ENCODE measurements at regions not wholly inside any gene's neighbourhood (a gene's known extent, or its start where the extent isn't known, plus 50 kb on each side); places are given as distances from the start of the nearest gene placed in this dataset.

DNA sequence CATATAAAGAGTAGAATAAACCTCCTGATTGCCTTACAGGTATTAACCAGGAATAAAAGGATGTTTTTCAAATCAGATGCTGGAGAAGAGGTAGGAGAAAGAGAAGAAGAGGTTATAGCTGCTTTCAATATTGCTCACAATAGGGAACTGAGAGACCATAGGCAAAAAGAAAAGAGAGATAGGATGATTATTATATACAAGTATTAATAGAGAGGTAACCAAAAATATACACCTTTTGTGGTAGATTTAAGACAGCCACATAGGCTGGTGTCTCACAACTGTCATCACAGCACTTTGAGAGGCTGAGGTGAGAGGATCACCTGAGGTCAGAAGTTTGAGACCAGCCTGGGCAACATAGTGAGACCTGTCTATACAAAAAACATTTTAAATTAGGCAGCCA is 119.7 kb downstream of the PSMG1 start:
- no peaks in the 10 kb centered on the region for H3K36me3 ChIP-seq (ENCODE audit: control insufficient read depth in 2 of 2, extremely low read depth in 1 of 2, insufficient read depth in 2 of 2, low read length in 2 of 2)
- no peak overlapping the region for H2AFZ ChIP-seq (ENCODE audit: low read depth, low read length)
- intact Hi-C loops (cut with micrococcal nuclease) (no loop called here), dilution Hi-C loops (cut with MboI; ENCODE audit: extremely low pct_ligation_motif_present, low sequenced_read_pairs) (no loop called here)
- POLR2A ChIA-PET, result no interaction called here
- H3K27ac ChIP-seq (ENCODE audit: insufficient read depth, low read depth, low read length), result no peak overlapping the region
- H3K9me1 ChIP-seq (replicated peaks; ENCODE audit: control insufficient read depth, extremely low read depth, insufficient read depth, low read length), result no peaks in the 10 kb centered on the region
- no TSS peak for BruUV-seq (replicated peaks)
- CTCF ChIA-PET, result no interaction called here
- TF ChIP-seq, protein P1, sequence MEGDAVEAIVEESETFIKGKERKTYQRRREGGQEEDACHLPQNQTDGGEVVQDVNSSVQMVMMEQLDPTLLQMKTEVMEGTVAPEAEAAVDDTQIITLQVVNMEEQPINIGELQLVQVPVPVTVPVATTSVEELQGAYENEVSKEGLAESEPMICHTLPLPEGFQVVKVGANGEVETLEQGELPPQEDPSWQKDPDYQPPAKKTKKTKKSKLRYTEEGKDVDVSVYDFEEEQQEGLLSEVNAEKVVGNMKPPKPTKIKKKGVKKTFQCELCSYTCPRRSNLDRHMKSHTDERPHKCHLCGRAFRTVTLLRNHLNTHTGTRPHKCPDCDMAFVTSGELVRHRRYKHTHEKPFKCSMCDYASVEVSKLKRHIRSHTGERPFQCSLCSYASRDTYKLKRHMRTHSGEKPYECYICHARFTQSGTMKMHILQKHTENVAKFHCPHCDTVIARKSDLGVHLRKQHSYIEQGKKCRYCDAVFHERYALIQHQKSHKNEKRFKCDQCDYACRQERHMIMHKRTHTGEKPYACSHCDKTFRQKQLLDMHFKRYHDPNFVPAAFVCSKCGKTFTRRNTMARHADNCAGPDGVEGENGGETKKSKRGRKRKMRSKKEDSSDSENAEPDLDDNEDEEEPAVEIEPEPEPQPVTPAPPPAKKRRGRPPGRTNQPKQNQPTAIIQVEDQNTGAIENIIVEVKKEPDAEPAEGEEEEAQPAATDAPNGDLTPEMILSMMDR (IDR thresholded peaks at IDR 0.05; ENCODE audit: extremely low read depth in 1 of 2, insufficient read depth in 1 of 2, low read depth in 1 of 2, low read length in 2 of 2), result no peak
- TF ChIP-seq MYC (IDR thresholded peaks at IDR 0.05; ENCODE audit: low read depth, low read length), result no peak
- TF ChIP-seq, protein P2, sequence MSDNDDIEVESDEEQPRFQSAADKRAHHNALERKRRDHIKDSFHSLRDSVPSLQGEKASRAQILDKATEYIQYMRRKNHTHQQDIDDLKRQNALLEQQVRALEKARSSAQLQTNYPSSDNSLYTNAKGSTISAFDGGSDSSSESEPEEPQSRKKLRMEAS (IDR thresholded peaks at IDR 0.05; ENCODE audit: insufficient read depth, insufficient read length), result no peak
- TF ChIP-seq POLR2AphosphoS5 (IDR thresholded peaks at IDR 0.05; ENCODE audit: insufficient read depth, low read depth, low read length), result no peak
- no peak for TF ChIP-seq JUN (IDR thresholded peaks at IDR 0.05; ENCODE audit: borderline replicate concordance, insufficient read depth, insufficient read length, low read depth)
- H3K27me3 ChIP-seq (ENCODE audit: control insufficient read depth in 2 of 2, insufficient read depth in 2 of 2, low read length in 2 of 2), result no peaks in the 10 kb centered on the region
- H3K4me1 ChIP-seq (ENCODE audit: control insufficient read depth, extremely low read depth, insufficient read depth, low read length), result peaks cover 26% of the 10 kb centered on the region
- H4K20me1 ChIP-seq (replicated peaks; ENCODE audit: control insufficient read depth, extremely low read depth, insufficient read depth, low read length), result no peaks in the 10 kb centered on the region
- H3K4me2 ChIP-seq (ENCODE audit: insufficient read depth, low read length), result no peak overlapping the region
- no peak overlapping the region for H3K9ac ChIP-seq (replicated peaks; ENCODE audit: extremely low read depth, insufficient read depth, low read length)
- H3K4me3 ChIP-seq (replicated peaks in 1 of 3; ENCODE audit: insufficient read depth in 1 of 3, low read depth in 1 of 3, low read length in 3 of 3), result no peak overlapping the region
- no peaks in the 10 kb centered on the region for H3K79me2 ChIP-seq (ENCODE audit: control insufficient read depth, insufficient read depth, low read length)
- no peaks in the 10 kb centered on the region for H3K9me3 ChIP-seq (replicated peaks; ENCODE audit: control insufficient read depth, insufficient read depth, low read length)
- DNase-seq (ENCODE audit: low read depth, low spot score) (no peak), FAIRE-seq (no peak)

DNA sequence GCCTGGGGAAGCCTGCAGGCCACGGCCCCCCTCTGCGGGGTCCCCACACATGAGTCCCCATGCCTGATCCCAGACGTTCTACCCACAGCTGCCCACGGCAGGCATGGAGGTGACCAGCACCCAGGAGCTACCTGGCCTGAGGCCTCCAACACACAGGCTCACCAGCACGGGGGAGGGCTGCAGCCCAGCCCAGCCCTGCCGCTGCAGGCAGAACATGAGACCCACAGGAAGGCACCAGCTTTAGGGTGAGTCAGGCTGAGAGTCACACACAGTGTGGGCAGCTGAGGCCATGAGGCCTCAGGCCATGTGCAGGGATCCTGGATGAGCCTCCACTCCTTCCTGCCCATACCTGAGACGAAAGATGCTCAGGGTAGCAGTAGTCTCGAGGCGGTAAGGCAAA is 121.1 kb downstream of the PSMG1 start:
- CTCF ChIA-PET, result no interaction called here
- BruUV-seq (replicated peaks), result no TSS peak
- DNase-seq (ENCODE audit: low read depth, low spot score), result no peak

More for the DNA sequence above, 121.1 kb downstream of the PSMG1 start:
- H3K36me3 ChIP-seq (ENCODE audit: control insufficient read depth in 2 of 2, extremely low read depth in 1 of 2, insufficient read depth in 2 of 2, low read length in 2 of 2), result no peaks in the 10 kb centered on the region
- no peaks in the 10 kb centered on the region for H4K20me1 ChIP-seq (replicated peaks; ENCODE audit: control insufficient read depth, extremely low read depth, insufficient read depth, low read length)
- H3K27ac ChIP-seq (ENCODE audit: insufficient read depth, low read depth, low read length), result no peak overlapping the region
- H3K4me2 ChIP-seq (ENCODE audit: insufficient read depth, low read length), result no peak overlapping the region
- no peaks in the 10 kb centered on the region for H3K9me3 ChIP-seq (replicated peaks; ENCODE audit: control insufficient read depth, insufficient read depth, low read length)
- H3K27me3 ChIP-seq (ENCODE audit: control insufficient read depth in 2 of 2, insufficient read depth in 2 of 2, low read length in 2 of 2), result no peaks in the 10 kb centered on the region
- no peak for TF ChIP-seq JUN (IDR thresholded peaks at IDR 0.05; ENCODE audit: borderline replicate concordance, insufficient read depth, insufficient read length, low read depth)
- TF ChIP-seq, protein P1 (IDR thresholded peaks at IDR 0.05; ENCODE audit: extremely low read depth in 1 of 2, insufficient read depth in 1 of 2, low read depth in 1 of 2, low read length in 2 of 2), result no peak
- H3K4me3 ChIP-seq (replicated peaks in 1 of 3; ENCODE audit: insufficient read depth in 1 of 3, low read depth in 1 of 3, low read length in 3 of 3), result no peak overlapping the region
- peaks cover 21% of the 10 kb centered on the region for H3K4me1 ChIP-seq (ENCODE audit: control insufficient read depth, extremely low read depth, insufficient read depth, low read length)
- H2AFZ ChIP-seq (ENCODE audit: low read depth, low read length), result no peak overlapping the region
- intact Hi-C loops (cut with micrococcal nuclease) (no loop called here), dilution Hi-C loops (cut with MboI; ENCODE audit: extremely low pct_ligation_motif_present, low sequenced_read_pairs) (no loop called here)
- POLR2A ChIA-PET, result no interaction called here
- H3K9me1 ChIP-seq (replicated peaks; ENCODE audit: control insufficient read depth, extremely low read depth, insufficient read depth, low read length), result no peaks in the 10 kb centered on the region
- no peak overlapping the region for H3K9ac ChIP-seq (replicated peaks; ENCODE audit: extremely low read depth, insufficient read depth, low read length)
- H3K79me2 ChIP-seq (ENCODE audit: control insufficient read depth, insufficient read depth, low read length), result no peaks in the 10 kb centered on the region
- no peak for FAIRE-seq

Measured in endothelial cell of umbilical vein (primary cell).